ENCODE measurements at regions not wholly inside any gene's neighbourhood (a gene's known extent, or its start where the extent isn't known, plus 50 kb on each side); places are given as distances from the start of the nearest gene placed in this dataset.

GRCh38 chr9:81526587-81526986, 162.8 kb downstream of the TLE1 start:
- Histone ChIP-seq H3K9me3 (no peaks in the 10 kb centered on the region), H3K4me3 (no peak overlapping the region), H3K4me1 (peaks cover 0 to 8% (median 2%) of the 10 kb centered on the region in 4 donors), H3K27me3 (no peaks in the 10 kb centered on the region), H3K27ac (no peak overlapping the region), H3K36me3 (no peaks in the 10 kb centered on the region)
- ATAC-seq (ENCODE audit: low FRiP score in 2 of 2) (peak in 1 of 2 donors; percentile 37), DNase-seq (no peak)
- WGBS, 2 donors = 83 to 88% methylated on average over 2 of the region's 2 CpGs
- TF ChIP-seq POLR2AphosphoS5 (IDR thresholded peaks at IDR 0.05) = no peak
- TF ChIP-seq, protein P1, sequence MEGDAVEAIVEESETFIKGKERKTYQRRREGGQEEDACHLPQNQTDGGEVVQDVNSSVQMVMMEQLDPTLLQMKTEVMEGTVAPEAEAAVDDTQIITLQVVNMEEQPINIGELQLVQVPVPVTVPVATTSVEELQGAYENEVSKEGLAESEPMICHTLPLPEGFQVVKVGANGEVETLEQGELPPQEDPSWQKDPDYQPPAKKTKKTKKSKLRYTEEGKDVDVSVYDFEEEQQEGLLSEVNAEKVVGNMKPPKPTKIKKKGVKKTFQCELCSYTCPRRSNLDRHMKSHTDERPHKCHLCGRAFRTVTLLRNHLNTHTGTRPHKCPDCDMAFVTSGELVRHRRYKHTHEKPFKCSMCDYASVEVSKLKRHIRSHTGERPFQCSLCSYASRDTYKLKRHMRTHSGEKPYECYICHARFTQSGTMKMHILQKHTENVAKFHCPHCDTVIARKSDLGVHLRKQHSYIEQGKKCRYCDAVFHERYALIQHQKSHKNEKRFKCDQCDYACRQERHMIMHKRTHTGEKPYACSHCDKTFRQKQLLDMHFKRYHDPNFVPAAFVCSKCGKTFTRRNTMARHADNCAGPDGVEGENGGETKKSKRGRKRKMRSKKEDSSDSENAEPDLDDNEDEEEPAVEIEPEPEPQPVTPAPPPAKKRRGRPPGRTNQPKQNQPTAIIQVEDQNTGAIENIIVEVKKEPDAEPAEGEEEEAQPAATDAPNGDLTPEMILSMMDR (IDR thresholded peaks at IDR 0.05) = no peak
- TF ChIP-seq POLR2A (IDR thresholded peaks at IDR 0.05) = no peak
- no peak for TF ChIP-seq EP300 (IDR thresholded peaks at IDR 0.05)

- 30 to 36% methylated on average over 8 of the region's 8 CpGs for WGBS, 2 donors
- no peak for TF ChIP-seq POLR2A (IDR thresholded peaks at IDR 0.05)
- no peak for TF ChIP-seq EP300 (IDR thresholded peaks at IDR 0.05)
- TF ChIP-seq, protein P1 (IDR thresholded peaks at IDR 0.05) = peak; percentile 26 to 62 (median 52)
- no peak for TF ChIP-seq POLR2AphosphoS5 (IDR thresholded peaks at IDR 0.05)
- H3K4me3 ChIP-seq = no peak overlapping the region
Observed at GRCh38 chr9:81522716-81523551, 166.4 kb downstream of the TLE1 start.

DNA sequence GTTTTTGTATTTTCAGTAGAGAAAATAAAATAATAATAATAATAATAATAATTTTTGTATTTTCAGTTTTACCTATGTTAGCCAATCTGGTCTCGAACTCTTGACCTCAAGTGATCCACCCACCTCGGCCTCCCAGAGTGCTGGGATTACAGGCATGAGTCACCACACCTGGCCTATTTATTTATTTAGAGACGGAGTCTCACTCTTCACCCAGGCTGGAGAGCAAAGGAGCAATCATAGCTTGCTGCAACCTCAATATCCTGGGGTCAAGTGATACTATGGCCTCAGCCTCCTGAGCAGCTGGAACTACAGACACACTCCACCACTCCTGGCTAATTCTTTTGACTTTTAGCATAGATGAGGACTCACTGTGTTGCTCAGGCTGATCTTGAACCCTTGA, 167.5 kb downstream of the TLE1 start:
- Histone ChIP-seq H3K27me3 (no peaks in the 10 kb centered on the region), H3K4me1 (peaks cover 0 to 8% (median 2%) of the 10 kb centered on the region in 4 donors), H3K4me3 (no peak overlapping the region), H3K9me3 (no peaks in the 10 kb centered on the region), H3K27ac (no peak overlapping the region), H3K36me3 (no peaks in the 10 kb centered on the region)
- WGBS, 2 donors = 69 to 79% methylated on average over 3 of the region's 3 CpGs
- TF ChIP-seq POLR2AphosphoS5 (IDR thresholded peaks at IDR 0.05) (no peak), POLR2A (IDR thresholded peaks at IDR 0.05) (no peak), EP300 (IDR thresholded peaks at IDR 0.05) (no peak)
- TF ChIP-seq, protein P1 (IDR thresholded peaks at IDR 0.05) = no peak
- no peak for ATAC-seq (ENCODE audit: low FRiP score in 2 of 2)
- no peak for DNase-seq

More at GRCh38 chr9:81522716-81523551, 166.4 kb downstream of the TLE1 start:
- Histone ChIP-seq H3K27me3 (no peaks in the 10 kb centered on the region), H3K9me3 (no peaks in the 10 kb centered on the region), H3K36me3 (no peaks in the 10 kb centered on the region), H3K27ac (no peak overlapping the region), H3K4me1 (peaks cover 0 to 8% (median 2%) of the 10 kb centered on the region in 4 donors)
- ATAC-seq (ENCODE audit: low FRiP score in 2 of 2) = peak in 1 of 2 donors; percentile 83
- no peak for DNase-seq

DNA sequence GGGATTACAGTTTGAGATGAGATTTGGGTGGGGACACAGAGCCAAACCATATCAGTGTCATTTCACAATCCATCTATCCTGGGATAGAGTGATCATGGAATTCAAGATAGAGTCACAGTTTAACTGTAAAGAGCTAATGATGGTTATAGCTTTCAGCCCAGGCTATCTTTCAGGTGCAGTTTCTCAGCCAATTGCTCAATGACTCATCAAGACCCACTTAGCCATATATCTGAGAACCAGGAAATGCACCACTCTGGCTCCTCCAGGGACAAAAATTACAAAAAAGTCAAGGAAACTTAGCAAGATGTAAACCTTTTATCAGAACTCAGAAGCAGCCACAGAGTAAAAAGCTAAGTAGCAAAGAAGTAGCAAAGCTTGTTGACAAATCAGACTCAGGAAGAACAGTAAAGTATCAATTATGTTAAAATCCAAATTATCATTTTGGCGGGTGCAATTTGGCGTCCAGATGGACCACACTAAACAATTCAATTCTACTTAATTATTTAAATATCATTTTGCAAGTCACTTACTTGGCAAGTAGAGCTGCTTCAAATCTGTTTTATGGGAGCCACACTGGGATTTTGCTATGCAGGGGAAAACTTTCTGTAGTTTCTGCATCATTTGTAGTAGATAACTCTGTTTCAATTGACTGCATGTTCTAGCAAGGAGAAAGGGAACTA, 169.4 kb downstream of the TLE1 start:
- no peaks in the 10 kb centered on the region for H3K27me3 ChIP-seq
- no peak overlapping the region for H3K27ac ChIP-seq
- H3K4me1 ChIP-seq = peaks cover 0 to 8% (median 2%) of the 10 kb centered on the region in 4 donors
- TF ChIP-seq, protein P1 (IDR thresholded peaks at IDR 0.05) = no peak
- no peak for TF ChIP-seq POLR2AphosphoS5 (IDR thresholded peaks at IDR 0.05)
- no peak for TF ChIP-seq EP300 (IDR thresholded peaks at IDR 0.05)
- no peak for TF ChIP-seq POLR2A (IDR thresholded peaks at IDR 0.05)
- no peaks in the 10 kb centered on the region for H3K36me3 ChIP-seq
- no peaks in the 10 kb centered on the region for H3K9me3 ChIP-seq
- DNase-seq (no peak), ATAC-seq (ENCODE audit: low FRiP score in 2 of 2) (no peak)
- H3K4me3 ChIP-seq = no peak overlapping the region
- 78 to 85% methylated on average over 2 of the region's 2 CpGs for WGBS, 2 donors

All from upper lobe of left lung (tissue), 6 donors.